ENCODE measurements at regions not wholly inside any gene's neighbourhood (a gene's known extent, or its start where the extent isn't known, plus 50 kb on each side); places are given as distances from the start of the nearest gene placed in this dataset.

- no peak overlapping the region for H3K27ac Mint-ChIP-seq
These were observed 117.7 kb downstream of the CD47 start for GRCh38 chr3:107973152-107973551.

DNA sequence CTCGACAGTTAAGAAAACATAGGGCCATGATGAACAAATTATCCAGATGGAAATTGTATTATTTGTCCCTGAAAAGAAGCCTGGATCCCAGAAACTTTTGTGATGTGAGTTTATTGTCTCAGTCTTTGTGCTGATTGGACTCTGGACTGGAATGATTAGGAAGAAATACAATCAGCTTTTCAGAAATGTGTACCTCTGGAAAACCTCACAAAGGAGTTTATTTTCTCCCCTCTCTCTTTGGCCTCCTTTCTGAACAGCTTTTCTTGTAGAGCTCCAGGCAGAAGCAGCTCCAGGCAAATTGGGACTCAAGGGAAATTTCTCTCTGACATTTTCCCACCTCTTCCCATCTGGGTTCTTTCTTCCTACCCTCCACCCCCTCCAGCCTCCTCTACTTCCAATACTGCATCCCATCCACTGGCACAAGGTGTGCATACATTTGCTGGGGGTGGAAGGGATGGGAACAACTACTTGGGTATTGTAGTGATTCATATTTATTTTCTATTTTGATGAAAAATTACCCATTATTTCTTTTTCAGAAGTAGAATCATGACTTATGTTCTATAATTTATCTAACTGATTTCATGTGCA is 119.7 kb downstream of the CD47 start:
- ATAC-seq = no peak
- H3K27ac ChIP-seq (ENCODE audit: low read depth, low read length) = no peak overlapping the region
- no peaks in the 10 kb centered on the region for H3K9me3 ChIP-seq (ENCODE audit: control insufficient read depth in 2 of 3, low read length in 3 of 3)
- Mint-ChIP-seq H3K4me1 (peaks cover 10 to 39% (median 21%) of the 10 kb centered on the region in 7 donors), H3K36me3 (peaks cover 0 to 1% (median 0%) of the 10 kb centered on the region in 5 donors), H3K4me3 (no peak overlapping the region), H3K27ac (no peak overlapping the region), H3K27me3 (peaks cover 0 to 14% (median 0%) of the 10 kb centered on the region in 5 donors), H3K9me3 (no peaks in the 10 kb centered on the region)
- H3K4me3 ChIP-seq (ENCODE audit: low read length) = no peak overlapping the region
- no peaks in the 10 kb centered on the region for H3K36me3 ChIP-seq (ENCODE audit: control insufficient read depth in 2 of 3, insufficient read depth in 3 of 3, low read length in 3 of 3)
- no peaks in the 10 kb centered on the region for H3K27me3 ChIP-seq (ENCODE audit: control insufficient read depth in 2 of 2, insufficient read depth in 2 of 2, low read length in 2 of 2)
- POLR2A ChIA-PET = interaction anchor here (0.7 kb wide), 1 partner anchor 118 kb away, joined by 3 read pairs; no protein-coding TSS in a partner anchor
- intact Hi-C loops (cut with micrococcal nuclease) = no loop called here
- no peak for DNase-seq
- CTCF ChIA-PET = no interaction called here
- H3K4me1 ChIP-seq (ENCODE audit: control insufficient read depth in 2 of 2, insufficient read depth in 2 of 2, low read length in 2 of 2) = peaks cover 10 to 13% of the 10 kb centered on the region in 2 donors

More at GRCh38 chr3:107973152-107973551, 117.7 kb downstream of the CD47 start:
- Mint-ChIP-seq H3K27me3 (peaks cover 0 to 18% (median 0%) of the 10 kb centered on the region in 5 donors), H3K4me3 (no peak overlapping the region), H3K36me3 (no peaks in the 10 kb centered on the region), H3K4me1 (peaks cover 18 to 60% (median 38%) of the 10 kb centered on the region in 7 donors), H3K9me3 (no peaks in the 10 kb centered on the region)
- Histone ChIP-seq H3K4me3 (ENCODE audit: low read length) (no peak overlapping the region), H3K36me3 (ENCODE audit: control insufficient read depth in 2 of 3, insufficient read depth in 3 of 3, low read length in 3 of 3) (no peaks in the 10 kb centered on the region), H3K4me1 (ENCODE audit: control insufficient read depth in 2 of 2, insufficient read depth in 2 of 2, low read length in 2 of 2) (peaks cover 26 to 34% of the 10 kb centered on the region in 2 donors), H3K9me3 (ENCODE audit: control insufficient read depth in 2 of 3, low read length in 3 of 3) (no peaks in the 10 kb centered on the region), H3K27me3 (ENCODE audit: control insufficient read depth in 2 of 2, insufficient read depth in 2 of 2, low read length in 2 of 2) (no peaks in the 10 kb centered on the region), H3K27ac (ENCODE audit: low read depth, low read length) (no peak overlapping the region)
- ChIA-PET POLR2A (no interaction called here), CTCF (no interaction called here)
- intact Hi-C loops (cut with micrococcal nuclease) = no loop called here
- DNase-seq (no peak), ATAC-seq (no peak)

DNA sequence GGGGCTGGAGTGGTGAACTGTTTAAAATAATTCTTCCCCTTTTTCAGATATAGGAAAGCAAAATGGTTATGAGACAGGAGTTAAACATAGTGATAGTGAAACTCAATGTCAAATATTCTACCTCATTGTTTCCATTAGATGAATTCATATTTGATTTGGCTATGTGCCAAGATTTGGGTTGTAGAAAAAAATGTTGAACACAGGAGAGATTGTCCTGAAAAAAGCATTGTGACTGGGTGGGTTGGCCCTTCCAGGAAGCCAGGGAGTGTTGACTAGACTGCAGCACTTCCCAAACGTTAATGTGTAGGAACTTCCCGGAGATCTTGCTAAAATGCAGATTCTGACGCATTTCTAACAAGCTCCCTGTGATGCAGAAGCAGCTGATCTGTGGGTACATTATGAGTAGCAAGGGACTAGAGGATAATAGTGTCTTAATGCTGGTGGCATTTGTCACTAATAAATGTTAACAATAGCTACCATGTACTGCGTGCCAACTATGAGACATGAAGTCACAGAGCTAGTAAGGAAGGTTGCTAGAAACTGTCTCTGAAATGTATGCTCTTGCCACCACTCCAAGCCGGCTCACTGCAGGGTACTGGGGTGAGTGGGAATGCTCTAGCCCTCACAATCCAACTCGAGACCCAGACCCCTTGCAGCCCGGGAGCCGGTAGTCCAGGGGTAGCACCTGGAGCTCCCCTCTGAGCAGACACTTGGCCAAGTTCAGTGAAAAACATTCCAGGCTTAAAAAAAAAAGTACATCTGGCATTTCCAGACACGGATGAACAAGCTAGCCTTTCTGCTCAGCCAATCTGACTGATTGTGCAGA is 120.6 kb downstream of the CD47 start:
- no peaks in the 10 kb centered on the region for H3K9me3 Mint-ChIP-seq
- H3K36me3 ChIP-seq (ENCODE audit: control insufficient read depth in 2 of 3, insufficient read depth in 3 of 3, low read length in 3 of 3) = no peaks in the 10 kb centered on the region
- peaks cover 2 to 4% of the 10 kb centered on the region in 2 donors for H3K4me1 ChIP-seq (ENCODE audit: control insufficient read depth in 2 of 2, insufficient read depth in 2 of 2, low read length in 2 of 2)
- ATAC-seq (no peak), DNase-seq (no peak)
- H3K4me3 Mint-ChIP-seq = no peak overlapping the region
- H3K27me3 ChIP-seq (ENCODE audit: control insufficient read depth in 2 of 2, insufficient read depth in 2 of 2, low read length in 2 of 2) = no peaks in the 10 kb centered on the region
- H3K27me3 Mint-ChIP-seq = peaks cover 0 to 7% (median 0%) of the 10 kb centered on the region in 5 donors
- no peak overlapping the region for H3K27ac ChIP-seq (ENCODE audit: low read depth, low read length)
- H3K4me1 Mint-ChIP-seq = peaks cover 2 to 30% (median 12%) of the 10 kb centered on the region in 7 donors
- ChIA-PET POLR2A (interaction anchor here (0.7 to 0.8 kb wide), 2 partner anchors 9 to 737 kb away, joined by 3 read pairs; no protein-coding TSS in a partner anchor), CTCF (no interaction called here)
- H3K4me3 ChIP-seq (ENCODE audit: low read length) = no peak overlapping the region
- H3K36me3 Mint-ChIP-seq = peaks cover 0 to 1% (median 0%) of the 10 kb centered on the region in 5 donors
- H3K9me3 ChIP-seq (ENCODE audit: control insufficient read depth in 2 of 3, low read length in 3 of 3) = no peaks in the 10 kb centered on the region
- intact Hi-C loops (cut with micrococcal nuclease) = no loop called here
- H3K27ac Mint-ChIP-seq = no peak overlapping the region

DNA sequence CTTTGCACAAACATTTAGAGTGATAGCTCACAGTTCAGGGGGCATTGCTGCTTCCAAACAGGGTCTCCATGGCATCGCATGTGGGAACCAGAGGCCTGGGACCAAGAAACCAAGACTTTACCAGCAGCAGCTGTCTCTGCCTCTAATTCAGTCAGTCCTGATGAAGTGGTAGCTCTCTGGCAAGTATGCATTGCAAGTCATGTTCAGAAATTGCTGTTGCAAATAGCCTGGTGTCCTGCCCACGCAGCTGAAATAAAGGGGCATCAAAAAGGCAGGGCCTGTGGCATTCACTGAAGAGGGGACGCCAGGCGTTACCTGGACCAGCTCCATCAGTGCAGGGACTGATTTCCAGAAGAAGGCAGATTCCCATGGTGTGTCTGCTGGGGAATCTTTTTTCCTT is 121.3 kb downstream of the CD47 start:
- POLR2A ChIA-PET = interaction anchor here (0.7 to 0.8 kb wide), 2 partner anchors 10 to 736 kb away, joined by 3 read pairs; no protein-coding TSS in a partner anchor

DNA sequence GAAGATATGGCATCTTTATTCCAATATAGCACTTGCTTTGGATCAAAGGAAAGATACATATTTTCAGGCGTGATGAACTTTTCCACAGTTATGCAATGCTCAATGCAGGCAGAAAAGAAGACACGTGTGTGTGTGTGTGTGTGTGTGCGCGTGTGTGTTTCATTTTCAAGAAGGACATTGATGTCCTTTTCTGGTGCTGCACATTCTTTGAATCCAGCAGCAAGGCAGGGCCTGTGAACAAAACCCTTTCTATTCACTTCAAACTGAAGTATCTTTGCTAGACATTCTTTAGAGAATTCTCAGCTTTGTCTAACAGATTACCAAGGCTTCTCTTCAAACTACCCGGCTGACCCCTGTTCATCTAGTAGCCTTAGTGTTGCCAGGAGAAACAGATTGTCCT is 124.6 kb downstream of the CD47 start:
- peaks cover 2 to 16% (median 7%) of the 10 kb centered on the region in 7 donors for H3K4me1 Mint-ChIP-seq
- ChIA-PET CTCF (no interaction called here), POLR2A (interaction anchor here (2.3 kb wide), 1 partner anchor 9 kb away, joined by 6 read pairs; no protein-coding TSS in a partner anchor)

More for the DNA sequence above, 121.3 kb downstream of the CD47 start:
- Histone ChIP-seq H3K36me3 (ENCODE audit: control insufficient read depth in 2 of 3, insufficient read depth in 3 of 3, low read length in 3 of 3) (no peaks in the 10 kb centered on the region), H3K4me3 (ENCODE audit: low read length) (no peak overlapping the region), H3K9me3 (ENCODE audit: control insufficient read depth in 2 of 3, low read length in 3 of 3) (no peaks in the 10 kb centered on the region), H3K27me3 (ENCODE audit: control insufficient read depth in 2 of 2, insufficient read depth in 2 of 2, low read length in 2 of 2) (no peaks in the 10 kb centered on the region), H3K4me1 (ENCODE audit: control insufficient read depth in 2 of 2, insufficient read depth in 2 of 2, low read length in 2 of 2) (no peaks in the 10 kb centered on the region), H3K27ac (ENCODE audit: low read depth, low read length) (no peak overlapping the region)
- Mint-ChIP-seq H3K4me3 (no peak overlapping the region), H3K4me1 (peaks cover 0 to 25% (median 10%) of the 10 kb centered on the region in 7 donors), H3K27ac (no peak overlapping the region), H3K27me3 (peaks cover 0 to 5% (median 0%) of the 10 kb centered on the region in 5 donors), H3K36me3 (peaks cover 0 to 1% (median 0%) of the 10 kb centered on the region in 5 donors), H3K9me3 (peaks cover 0 to 4% (median 0%) of the 10 kb centered on the region in 11 donors)
- no peak for ATAC-seq
- DNase-seq = no peak
- CTCF ChIA-PET = no interaction called here
- intact Hi-C loops (cut with micrococcal nuclease) = no loop called here

DNA sequence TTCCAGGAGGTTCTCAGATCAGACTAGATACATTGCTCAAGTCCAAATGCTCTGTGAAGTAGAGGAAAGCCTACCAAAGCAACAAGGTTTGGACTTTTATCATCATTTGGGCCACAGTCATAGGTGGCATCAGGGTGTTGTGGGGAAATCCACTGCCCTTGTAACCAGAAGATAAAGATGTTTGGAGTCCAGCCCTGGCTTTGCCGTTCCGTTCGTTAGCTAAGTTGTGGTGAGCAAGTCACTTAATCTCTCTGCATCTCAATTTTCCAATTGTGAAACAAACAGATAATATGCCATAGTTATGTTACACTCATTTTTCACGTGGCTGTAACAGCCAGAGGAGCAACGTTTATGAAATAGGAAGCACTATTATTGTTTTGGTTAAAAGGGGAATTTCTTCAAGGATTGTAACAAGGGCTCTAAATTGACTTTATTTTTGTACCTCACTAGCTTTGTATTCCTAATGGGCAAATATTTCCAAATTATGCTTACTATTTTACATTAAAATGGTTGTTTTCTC is 125.6 kb downstream of the CD47 start:
- no peak for DNase-seq
- Mint-ChIP-seq H3K27ac (no peak overlapping the region), H3K4me3 (no peak overlapping the region), H3K9me3 (peaks cover 0 to 8% (median 0%) of the 10 kb centered on the region in 11 donors), H3K4me1 (peaks cover 2 to 10% (median 6%) of the 10 kb centered on the region in 7 donors), H3K27me3 (no peaks in the 10 kb centered on the region), H3K36me3 (peaks cover 0 to 1% (median 0%) of the 10 kb centered on the region in 5 donors)
- intact Hi-C loops (cut with micrococcal nuclease) = no loop called here
- POLR2A ChIA-PET = interaction anchor here (2.3 kb wide), 1 partner anchor 10 kb away, joined by 6 read pairs; no protein-coding TSS in a partner anchor
- Histone ChIP-seq H3K9me3 (ENCODE audit: control insufficient read depth in 2 of 3, low read length in 3 of 3) (no peaks in the 10 kb centered on the region), H3K4me1 (ENCODE audit: control insufficient read depth in 2 of 2, insufficient read depth in 2 of 2, low read length in 2 of 2) (no peaks in the 10 kb centered on the region), H3K27me3 (ENCODE audit: control insufficient read depth in 2 of 2, insufficient read depth in 2 of 2, low read length in 2 of 2) (no peaks in the 10 kb centered on the region), H3K36me3 (ENCODE audit: control insufficient read depth in 2 of 3, insufficient read depth in 3 of 3, low read length in 3 of 3) (no peaks in the 10 kb centered on the region), H3K27ac (ENCODE audit: low read depth, low read length) (no peak overlapping the region), H3K4me3 (ENCODE audit: low read length) (no peak overlapping the region)
- CTCF ChIA-PET = no interaction called here
- ATAC-seq = no peak

More for the DNA sequence above, 124.6 kb downstream of the CD47 start:
- Histone ChIP-seq H3K36me3 (ENCODE audit: control insufficient read depth in 2 of 3, insufficient read depth in 3 of 3, low read length in 3 of 3) (no peaks in the 10 kb centered on the region), H3K4me1 (ENCODE audit: control insufficient read depth in 2 of 2, insufficient read depth in 2 of 2, low read length in 2 of 2) (no peaks in the 10 kb centered on the region), H3K4me3 (ENCODE audit: low read length) (no peak overlapping the region), H3K27me3 (ENCODE audit: control insufficient read depth in 2 of 2, insufficient read depth in 2 of 2, low read length in 2 of 2) (no peaks in the 10 kb centered on the region), H3K9me3 (ENCODE audit: control insufficient read depth in 2 of 3, low read length in 3 of 3) (no peaks in the 10 kb centered on the region), H3K27ac (ENCODE audit: low read depth, low read length) (no peak overlapping the region)
- peaks cover 0 to 1% (median 0%) of the 10 kb centered on the region in 5 donors for H3K36me3 Mint-ChIP-seq
- no peak overlapping the region for H3K4me3 Mint-ChIP-seq
- no peak for DNase-seq
- intact Hi-C loops (cut with micrococcal nuclease) = no loop called here
- no peaks in the 10 kb centered on the region for H3K27me3 Mint-ChIP-seq
- no peak for ATAC-seq
- no peak overlapping the region for H3K27ac Mint-ChIP-seq
- H3K9me3 Mint-ChIP-seq = peaks cover 0 to 8% (median 0%) of the 10 kb centered on the region in 11 donors

Data from naive thymus-derived CD4-positive, alpha-beta T cell (primary cell).